ENCODE measurements at regions not wholly inside any gene's neighbourhood (a gene's known extent, or its start where the extent isn't known, plus 50 kb on each side); places are given as distances from the start of the nearest gene placed in this dataset.
"Not testable (repeated sequence)": the region's sequence is repeated elsewhere in the genome, so short reads cannot be mapped to it uniquely, and the experiment has no call there.

GRCh38 chr1:228941666-228942065, 206.4 kb downstream of the RHOU start:
- DNase-seq (ENCODE audit: low read depth in 2 of 2): no peak

- no peak for DNase-seq (ENCODE audit: low read depth in 2 of 2)
These were observed 208.2 kb downstream of the RHOU start for GRCh38 chr1:228943436-228943835.

GRCh38 chr1:228944296-228944695, 209.0 kb downstream of the RHOU start:
- DNase-seq (ENCODE audit: low read depth in 2 of 2): no peak

- DNase-seq (ENCODE audit: low read depth in 2 of 2): no peak
These were observed 209.7 kb downstream of the RHOU start for GRCh38 chr1:228944935-228945371.

GRCh38 chr1:228945885-228946284, 210.6 kb downstream of the RHOU start:
- DNase-seq (ENCODE audit: low read depth in 2 of 2): no peak

- DNase-seq (ENCODE audit: low read depth in 2 of 2): not testable (repeated sequence)
These were observed 214.3 kb downstream of the RHOU start for GRCh38 chr1:228949617-228950016.

- no peak for DNase-seq (ENCODE audit: low read depth in 2 of 2)
These were observed 217.9 kb downstream of the RHOU start for GRCh38 chr1:228953207-228953606.

- not testable (repeated sequence) for DNase-seq (ENCODE audit: low read depth in 2 of 2)
These were observed 218.5 kb downstream of the RHOU start for GRCh38 chr1:228953808-228954207.

- no peak for DNase-seq (ENCODE audit: low read depth in 2 of 2)
These were observed 220.4 kb downstream of the RHOU start for GRCh38 chr1:228955691-228956090.

GRCh38 chr1:228956864-228957263, 221.6 kb downstream of the RHOU start:
- no peak for DNase-seq (ENCODE audit: low read depth in 2 of 2)

- DNase-seq (ENCODE audit: low read depth in 2 of 2): no peak
These were observed 222.3 kb downstream of the RHOU start for GRCh38 chr1:228957535-228957934.

GRCh38 chr1:228958121-228958520, 222.8 kb downstream of the RHOU start:
- no peak for DNase-seq (ENCODE audit: low read depth in 2 of 2)

GRCh38 chr1:228958741-228959140, 223.5 kb downstream of the RHOU start:
- no peak for DNase-seq (ENCODE audit: low read depth in 2 of 2)

- DNase-seq (ENCODE audit: low read depth in 2 of 2): no peak
These were observed 225.4 kb downstream of the RHOU start for GRCh38 chr1:228960705-228961104.

- DNase-seq (ENCODE audit: low read depth in 2 of 2): no peak
These were observed 226.2 kb downstream of the RHOU start for GRCh38 chr1:228961511-228961910.

- no peak for DNase-seq (ENCODE audit: low read depth in 2 of 2)
These were observed 228.5 kb downstream of the RHOU start for GRCh38 chr1:228963795-228964177.

- DNase-seq (ENCODE audit: low read depth in 2 of 2): no peak
These were observed 229.2 kb downstream of the RHOU start for GRCh38 chr1:228964178-228965089.

GRCh38 chr1:228968891-228969606, 233.8 kb downstream of the RHOU start:
- no peak for DNase-seq (ENCODE audit: low read depth in 2 of 2)

GRCh38 chr1:228969953-228970800, 234.9 kb downstream of the RHOU start:
- DNase-seq (ENCODE audit: low read depth in 2 of 2): no peak

- DNase-seq (ENCODE audit: low read depth in 2 of 2): no peak
These were observed 237.3 kb downstream of the RHOU start for GRCh38 chr1:228972576-228972975.

GRCh38 chr1:228974273-228974672, 239.0 kb downstream of the RHOU start:
- no peak for DNase-seq (ENCODE audit: low read depth in 2 of 2)

Measured in stimulated activated CD4-positive, alpha-beta T cell treated with anti-CD3 and anti-CD28 coated beads, Interleukin-1b, Interleukin-23, amount 100 ng/mL, for 1 hour (primary cell).